Ovary (tissue), 7 donors: ENCODE measurements at regions not wholly inside any gene's neighbourhood (a gene's known extent, or its start where the extent isn't known, plus 50 kb on each side); places are given as distances from the start of the nearest gene placed in this dataset.
"Not testable (repeated sequence)": the region's sequence is repeated elsewhere in the genome, so short reads cannot be mapped to it uniquely, and the experiment has no call there.

Experiments
- DNase-seq, 5 donors: peaks; one replicate each; pipeline ENCODE4 v3.0.0-alpha.2; 2019 to 2020
- H3K27ac ChIP-seq, 2 donors: fragments of 200-600 bp; one replicate each; pipeline versions ENCODE4 v1.5.1 to v1.8.0; 2019 to 2022
- H3K27me3 ChIP-seq: fragments of 200-600 bp; one replicate; pipeline ENCODE4 v1.8.0; 2022
- H3K36me3 ChIP-seq: fragments of 200-600 bp; sonication (generic); one replicate; pipeline ENCODE4 v1.5.1; 2019
- H3K4me1 ChIP-seq: one replicate; pipeline ENCODE4 v1.8.1; 2013; ENCODE audit warnings: mild to moderate bottlenecking, moderate library complexity; ENCODE audit not compliant: insufficient read depth
- H3K4me3 ChIP-seq: fragments of 200-600 bp; sonication (generic); one replicate; pipeline ENCODE4 v1.5.1; 2017
- H3K9me3 ChIP-seq, 2 donors: fragments of 200-600 bp in 1 of 2; sonication (generic) in 1 of 2; one replicate each; pipeline versions ENCODE4 v1.5.1 to v1.8.1; 2013 to 2019; ENCODE audit warnings: mild to moderate bottlenecking in 1 of 2, moderate library complexity in 1 of 2
- CTCF ChIP-seq, 3 donors: fragments of 450-650 bp in 2 of 3; fragments of 200-600 bp in 1 of 3; IDR thresholded peaks; one replicate each; pipeline versions ENCODE4 v1.5.1 to v1.8.0; 2016 to 2022; ENCODE audit warnings: antibody characterized with exemption in 3 of 3, mild to moderate bottlenecking in 1 of 3
- EP300 ChIP-seq: sonication (generic); formaldehyde crosslinking; IDR thresholded peaks from one replicate; pipeline ENCODE4 v1.6.1; 2017; ENCODE audit warnings: antibody characterized with exemption
- POLR2A ChIP-seq: fragments of 450-650 bp; IDR thresholded peaks from one replicate; pipeline ENCODE4 v1.6.1; 2017; ENCODE audit warnings: antibody characterized with exemption, mild to moderate bottlenecking, moderate library complexity
- WGBS, 3 donors: extraction: QIAGEN DNeasy Blood & Tissue Kit in 1 of 3; methylation state at CpG; one replicate each; pipeline versions ENCODE4 v1.1.5 to v1.1.7; 2013 to 2017; 5-methylcytosine and 5-hydroxymethylcytosine counted together
- intact Hi-C, 4 donors: fragments of 100-400 bp; cut with DNase I; formaldehyde crosslinking; loops; one replicate each; pipeline versions ENCODE4 v1.11.0 to v1.15.1; 2022 to 2023
- donor health status: DM: no; HTN: no; CAD: no; lungs with moderate emphysema.
- donor health status: DM: no; HTN: no; CAD: no.
- donor health status: Bipolar disorder and iron deficiency.
- donor health status: DM: no; HTN: no; CAD: no.
- donor health status: DM: yes; HTN: yes; CAD: no.

GRCh38 chr2:187037310-187037709 is 188.3 kb upstream of the ZSWIM2 start:
- intact Hi-C loops, result no loop called here
- no peak for DNase-seq
- H3K36me3 ChIP-seq, result no peaks in the 10 kb centered on the region
- no peak overlapping the region for H3K4me3 ChIP-seq
- H3K27me3 ChIP-seq, result no peaks in the 10 kb centered on the region
- no peaks in the 10 kb centered on the region for H3K4me1 ChIP-seq
- no peaks in the 10 kb centered on the region for H3K9me3 ChIP-seq
- H3K27ac ChIP-seq, result no peak overlapping the region
- TF ChIP-seq CTCF (IDR thresholded peaks at IDR 0.05), result no peak

GRCh38 chr2:187034434-187034833 is 185.5 kb upstream of the ZSWIM2 start:
- Histone ChIP-seq H3K9me3 (no peaks in the 10 kb centered on the region), H3K4me1 (no peaks in the 10 kb centered on the region), H3K36me3 (no peaks in the 10 kb centered on the region), H3K27ac (no peak overlapping the region), H3K27me3 (no peaks in the 10 kb centered on the region), H3K4me3 (no peak overlapping the region)
- no peak for DNase-seq
- TF ChIP-seq POLR2A (no peak), EP300 (no peak), CTCF (IDR thresholded peaks at IDR 0.05) (no peak)
- intact Hi-C loops, result no loop called here

- TF ChIP-seq CTCF (IDR thresholded peaks at IDR 0.05) (no peak), EP300 (no peak), POLR2A (no peak)
- 96 to 99% (median 97%) methylated on average over 4 of the region's 4 CpGs for WGBS, 3 donors
- H3K4me1 ChIP-seq, result no peaks in the 10 kb centered on the region
- no peaks in the 10 kb centered on the region for H3K36me3 ChIP-seq
- intact Hi-C loops, result no loop called here
- H3K4me3 ChIP-seq, result no peak overlapping the region
- H3K27me3 ChIP-seq, result no peaks in the 10 kb centered on the region
- DNase-seq, result no peak
- no peaks in the 10 kb centered on the region for H3K9me3 ChIP-seq
- H3K27ac ChIP-seq, result no peak overlapping the region
These were observed 175.8 kb upstream of the ZSWIM2 start for GRCh38 chr2:187024739-187025138.

GRCh38 chr2:187023996-187024395 is 175.0 kb upstream of the ZSWIM2 start:
- DNase-seq, H3K27ac ChIP-seq, H3K4me1 ChIP-seq, H3K36me3 ChIP-seq, intact Hi-C loops, H3K4me3 ChIP-seq, H3K9me3 ChIP-seq, H3K27me3 ChIP-seq: not testable (repeated sequence)
- 95 to 97% (median 96%) methylated on average over 4 of the region's 4 CpGs for WGBS, 3 donors

GRCh38 chr2:187017438-187017837 is 168.5 kb upstream of the ZSWIM2 start:
- TF ChIP-seq CTCF (IDR thresholded peaks at IDR 0.05) (no peak), EP300 (no peak), POLR2A (no peak)
- Histone ChIP-seq H3K4me3 (no peak overlapping the region), H3K4me1 (no peaks in the 10 kb centered on the region), H3K36me3 (no peaks in the 10 kb centered on the region), H3K27ac (no peak overlapping the region), H3K9me3 (no peaks in the 10 kb centered on the region), H3K27me3 (no peaks in the 10 kb centered on the region)
- 82 to 84% (median 83%) methylated on average over 5 of the region's 5 CpGs for WGBS, 3 donors
- intact Hi-C loops, result no loop called here
- no peak for DNase-seq
